H1 (cell line): ENCODE measurements at regions not wholly inside any gene's neighbourhood (a gene's known extent, or its start where the extent isn't known, plus 50 kb on each side); places are given as distances from the start of the nearest gene placed in this dataset.

Source experiments
- CEBPB ChIP-seq: IDR thresholded peaks from 2 replicates; pipeline ENCODE4 v1.6.1; 2012; ENCODE audit warnings: low read depth, low read length
- CTCF ChIP-seq, 3 experiments: IDR thresholded peaks; 1 replicate in 2 of 3; 2 replicates in 1 of 3; pipeline versions ENCODE4 v1.5.1 to v1.6.1; 2011; ENCODE audit warnings: low read length in 3 of 3, mild to moderate bottlenecking in 3 of 3, inconsistent platforms in 2 of 3, low read depth in 1 of 3, moderate library complexity in 1 of 3; ENCODE audit not compliant: insufficient read depth in 1 of 3; ENCODE audit errors: control extremely low read depth in 1 of 3
- GABPA ChIP-seq: IDR thresholded peaks from 2 replicates; pipeline ENCODE4 v1.6.1; 2011; ENCODE audit warnings: mild to moderate bottlenecking, low read length, moderate library complexity, borderline replicate concordance; ENCODE audit not compliant: insufficient read depth
- KDM5A ChIP-seq: fragments of 200-600 bp; IDR thresholded peaks from 2 replicates; pipeline ENCODE4 v1.7.1; 2012; ENCODE audit warnings: mild to moderate bottlenecking, low read length, inconsistent platforms, mixed read lengths
- RBBP5 ChIP-seq: IDR thresholded peaks from 2 replicates; pipeline ENCODE4 v1.7.1; 2012; ENCODE audit warnings: low read depth, mild to moderate bottlenecking, inconsistent platforms, low read length, moderate library complexity, borderline replicate concordance
- RFX5 ChIP-seq: IDR thresholded peaks from 2 replicates; pipeline ENCODE4 v1.6.1; 2011; ENCODE audit warnings: low read depth, low read length, improper control_type of control experiment, borderline replicate concordance
- SIRT6 ChIP-seq: IDR thresholded peaks from one replicate; pipeline ENCODE4 v1.7.1; 2012; ENCODE audit warnings: low read length, inconsistent platforms

GRCh38 chr5:56512313-56512996 lies 279.3 kb upstream of the ANKRD55 start (continued):
- TF ChIP-seq CTCF (IDR thresholded peaks at IDR 0.05; ENCODE audit: control extremely low read depth in 1 of 3, insufficient read depth in 1 of 3, low read depth in 1 of 3, low read length in 3 of 3) (no peak), CEBPB (no peak), RFX5 (no peak), SIRT6 (no peak), GABPA (no peak), RBBP5 (no peak), KDM5A (no peak)
